Breast epithelium (tissue), 4 donors: ENCODE measurements at regions not wholly inside any gene's neighbourhood (a gene's known extent, or its start where the extent isn't known, plus 50 kb on each side); places are given as distances from the start of the nearest gene placed in this dataset.

Source experiments
- DNase-seq, 2 donors: peaks; one replicate each; pipeline ENCODE4 v3.0.0-alpha.2; 2019; ENCODE audit warnings: low spot score in 2 of 2
- H3K27ac ChIP-seq, 2 donors: fragments of 200-600 bp; sonication (generic) in 1 of 2; one replicate each; pipeline ENCODE4 v1.5.1; 2016 to 2019; ENCODE audit warnings: mild to moderate bottlenecking in 1 of 2
- H3K27me3 ChIP-seq, 2 donors: fragments of 200-600 bp; sonication (generic) in 1 of 2; one replicate each; pipeline versions ENCODE4 v1.5.1 to v1.6.0; 2017 to 2019; ENCODE audit warnings: control low read depth in 1 of 2, mild to moderate bottlenecking in 1 of 2
- H3K36me3 ChIP-seq: fragments of 200-600 bp; one replicate; pipeline ENCODE4 v1.5.1; 2019
- H3K4me1 ChIP-seq, 2 donors: fragments of 200-600 bp; sonication (generic); one replicate each; pipeline ENCODE4 v1.5.1; 2016 to 2019; ENCODE audit warnings: control low read depth in 1 of 2
- H3K4me3 ChIP-seq, 3 donors: fragments of 200-600 bp; sonication (generic); 1 replicate in 2 of 3; 2 replicates in 1 of 3; pipeline ENCODE4 v1.5.1; 2016 to 2019; ENCODE audit warnings: mild to moderate bottlenecking in 3 of 3, moderate library complexity in 2 of 3
- H3K9me3 ChIP-seq, 2 donors: fragments of 200-600 bp; sonication (generic) in 1 of 2; one replicate each; pipeline ENCODE4 v1.5.1; 2016 to 2019; ENCODE audit warnings: control low read depth in 1 of 2
- POLR2A ChIP-seq: fragments of 450-650 bp; IDR thresholded peaks from one replicate; pipeline ENCODE4 v1.6.1; 2016; ENCODE audit warnings: antibody characterized with exemption, mild to moderate bottlenecking, moderate library complexity
- POLR2AphosphoS5 ChIP-seq, 3 donors: sonication (generic); formaldehyde crosslinking; IDR thresholded peaks; one replicate each; pipeline ENCODE4 v1.6.1; 2017; ENCODE audit warnings: antibody characterized with exemption in 3 of 3
- intact Hi-C: fragments of 100-400 bp; cut with DNase I; formaldehyde crosslinking; loops from one replicate; pipeline ENCODE4 v1.15.1; 2023; ENCODE audit warnings: low total_unique reads
- TF ChIP-seq, protein P1 (sequence below), 3 donors: fragments of 450-650 bp; IDR thresholded peaks; one replicate each; pipeline ENCODE4 v1.5.1; 2016 to 2017; ENCODE audit warnings: antibody characterized with exemption in 3 of 3, mild to moderate bottlenecking in 3 of 3, moderate library complexity in 3 of 3

DNA sequence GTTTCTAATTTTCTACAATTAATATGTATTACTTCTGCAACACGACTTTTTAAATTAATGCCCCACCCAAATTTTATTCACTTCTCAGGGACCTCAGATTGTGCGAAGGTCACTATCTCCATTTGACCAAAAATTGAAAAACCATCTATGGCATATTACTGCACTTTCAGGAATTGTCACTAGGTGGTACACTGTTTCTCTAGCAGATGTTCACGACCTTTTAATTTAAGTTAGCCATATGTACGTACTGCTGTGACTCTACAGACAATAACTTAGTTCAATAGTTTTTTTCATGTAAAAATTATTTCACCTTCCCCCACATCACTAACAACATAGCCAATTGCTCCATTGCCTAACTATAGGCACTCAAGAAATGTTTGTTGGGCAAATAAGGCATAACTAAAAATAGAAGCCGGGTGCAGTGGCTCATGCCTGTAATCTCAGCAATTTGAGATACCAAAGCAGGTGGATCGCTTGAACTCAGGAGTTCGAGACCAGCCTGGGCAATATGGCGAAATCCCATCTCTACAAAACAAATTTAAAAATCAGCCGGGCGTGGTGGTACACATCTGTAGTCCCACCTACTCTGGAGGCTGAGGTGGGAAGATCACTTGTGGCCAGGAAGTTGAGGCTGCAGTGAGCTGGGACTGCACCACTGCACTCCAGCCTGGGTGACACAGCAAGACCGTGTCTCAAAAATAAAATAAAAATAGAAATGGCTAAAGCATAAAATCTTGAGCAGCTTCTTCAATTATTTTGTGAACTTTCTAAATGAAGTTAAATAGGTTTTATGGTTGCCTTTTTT lies 75.7 kb upstream of the PKN2 start:
- intact Hi-C loops: no loop called here
- TF ChIP-seq, protein P1, sequence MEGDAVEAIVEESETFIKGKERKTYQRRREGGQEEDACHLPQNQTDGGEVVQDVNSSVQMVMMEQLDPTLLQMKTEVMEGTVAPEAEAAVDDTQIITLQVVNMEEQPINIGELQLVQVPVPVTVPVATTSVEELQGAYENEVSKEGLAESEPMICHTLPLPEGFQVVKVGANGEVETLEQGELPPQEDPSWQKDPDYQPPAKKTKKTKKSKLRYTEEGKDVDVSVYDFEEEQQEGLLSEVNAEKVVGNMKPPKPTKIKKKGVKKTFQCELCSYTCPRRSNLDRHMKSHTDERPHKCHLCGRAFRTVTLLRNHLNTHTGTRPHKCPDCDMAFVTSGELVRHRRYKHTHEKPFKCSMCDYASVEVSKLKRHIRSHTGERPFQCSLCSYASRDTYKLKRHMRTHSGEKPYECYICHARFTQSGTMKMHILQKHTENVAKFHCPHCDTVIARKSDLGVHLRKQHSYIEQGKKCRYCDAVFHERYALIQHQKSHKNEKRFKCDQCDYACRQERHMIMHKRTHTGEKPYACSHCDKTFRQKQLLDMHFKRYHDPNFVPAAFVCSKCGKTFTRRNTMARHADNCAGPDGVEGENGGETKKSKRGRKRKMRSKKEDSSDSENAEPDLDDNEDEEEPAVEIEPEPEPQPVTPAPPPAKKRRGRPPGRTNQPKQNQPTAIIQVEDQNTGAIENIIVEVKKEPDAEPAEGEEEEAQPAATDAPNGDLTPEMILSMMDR (IDR thresholded peaks at IDR 0.05): peak in 1 of 3 donors; percentile 15
- TF ChIP-seq POLR2AphosphoS5 (IDR thresholded peaks at IDR 0.05): no peak
- TF ChIP-seq POLR2A: no peak
- no peak overlapping the region for H3K27ac ChIP-seq
- no peak overlapping the region for H3K4me3 ChIP-seq
- H3K4me1 ChIP-seq: no peaks in the 10 kb centered on the region
- H3K27me3 ChIP-seq: no peaks in the 10 kb centered on the region
- no peaks in the 10 kb centered on the region for H3K36me3 ChIP-seq
- no peaks in the 10 kb centered on the region for H3K9me3 ChIP-seq
- DNase-seq: no peak

DNA sequence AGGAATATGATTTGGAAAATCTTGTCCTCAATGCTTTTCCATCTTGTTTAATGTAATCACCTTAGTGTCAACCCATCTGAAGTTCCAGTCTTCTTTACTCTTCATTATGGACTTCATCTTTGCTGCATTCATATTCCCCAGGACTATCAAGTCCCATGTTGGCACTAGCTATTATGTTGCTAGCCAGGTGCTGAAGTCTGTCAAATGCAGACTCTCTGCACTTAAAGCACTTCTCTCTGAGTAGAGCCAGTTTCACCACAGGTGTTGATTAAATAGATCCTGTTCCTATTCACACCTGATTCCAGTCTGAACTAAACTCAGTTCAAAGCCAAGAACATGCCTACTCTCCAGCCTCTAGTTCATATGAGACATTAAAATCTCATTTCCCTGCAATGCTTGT lies 75.0 kb upstream of the PKN2 start:
- TF ChIP-seq, protein P1 (IDR thresholded peaks at IDR 0.05): no peak
- TF ChIP-seq POLR2AphosphoS5 (IDR thresholded peaks at IDR 0.05): no peak
- no peak for TF ChIP-seq POLR2A
- no peaks in the 10 kb centered on the region for H3K4me1 ChIP-seq
- no peaks in the 10 kb centered on the region for H3K36me3 ChIP-seq

DNA sequence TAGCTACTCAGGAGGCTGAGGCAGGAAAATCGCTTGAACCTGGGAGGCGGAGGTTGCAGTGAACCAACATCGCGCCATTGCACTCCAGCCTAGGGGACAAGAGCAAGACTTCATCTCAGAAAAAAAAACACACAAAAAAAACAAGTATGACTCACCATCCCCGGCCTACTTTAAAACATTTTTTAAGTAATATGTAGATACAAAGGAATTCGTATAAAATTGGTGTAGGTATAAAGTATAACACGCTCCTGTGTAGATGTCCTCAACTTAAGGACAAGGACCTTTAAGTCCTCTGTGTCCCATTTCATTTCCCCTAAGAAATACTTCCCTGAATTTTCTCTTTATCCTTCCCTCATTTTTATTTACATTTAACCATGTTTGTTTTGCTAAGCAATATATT lies 73.4 kb upstream of the PKN2 start:
- Histone ChIP-seq H3K36me3 (no peaks in the 10 kb centered on the region), H3K27ac (no peak overlapping the region), H3K27me3 (no peaks in the 10 kb centered on the region), H3K9me3 (no peaks in the 10 kb centered on the region), H3K4me1 (no peaks in the 10 kb centered on the region), H3K4me3 (no peak overlapping the region)
- intact Hi-C loops: no loop called here
- TF ChIP-seq POLR2AphosphoS5 (IDR thresholded peaks at IDR 0.05) (no peak), POLR2A (no peak)
- TF ChIP-seq, protein P1 (IDR thresholded peaks at IDR 0.05): no peak
- DNase-seq: no peak

More for the DNA sequence above, 75.0 kb upstream of the PKN2 start:
- intact Hi-C loops: no loop called here
- Histone ChIP-seq H3K9me3 (no peaks in the 10 kb centered on the region), H3K27ac (no peak overlapping the region), H3K27me3 (no peaks in the 10 kb centered on the region), H3K4me3 (no peak overlapping the region)
- no peak for DNase-seq

DNA sequence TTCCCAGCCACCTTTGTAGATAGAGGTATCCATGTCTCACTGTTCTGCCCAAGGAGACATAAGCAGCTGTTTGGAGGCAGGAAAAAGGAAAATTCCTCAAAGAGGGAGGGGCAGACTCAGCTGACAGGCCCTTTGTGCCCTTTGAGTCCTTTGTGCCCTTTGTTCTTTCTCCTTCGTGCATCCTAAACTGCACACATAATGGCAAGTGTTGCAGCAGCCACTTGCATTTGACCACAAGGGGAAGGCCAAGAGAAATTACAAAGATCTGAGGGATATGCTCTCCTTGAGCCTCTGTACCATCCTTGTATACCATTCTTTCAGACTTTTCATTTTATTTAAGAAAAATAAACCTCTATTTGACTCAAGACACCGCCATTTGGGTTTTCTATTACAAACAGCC lies 71.8 kb upstream of the PKN2 start:
- no peaks in the 10 kb centered on the region for H3K27me3 ChIP-seq
- TF ChIP-seq, protein P1 (IDR thresholded peaks at IDR 0.05): no peak
- no peak for TF ChIP-seq POLR2A
- no peak for TF ChIP-seq POLR2AphosphoS5 (IDR thresholded peaks at IDR 0.05)
- H3K4me1 ChIP-seq: no peaks in the 10 kb centered on the region
- intact Hi-C loops: no loop called here
- DNase-seq: no peak
- no peak overlapping the region for H3K27ac ChIP-seq
- H3K36me3 ChIP-seq: no peaks in the 10 kb centered on the region
- no peaks in the 10 kb centered on the region for H3K9me3 ChIP-seq
- H3K4me3 ChIP-seq: no peak overlapping the region

DNA sequence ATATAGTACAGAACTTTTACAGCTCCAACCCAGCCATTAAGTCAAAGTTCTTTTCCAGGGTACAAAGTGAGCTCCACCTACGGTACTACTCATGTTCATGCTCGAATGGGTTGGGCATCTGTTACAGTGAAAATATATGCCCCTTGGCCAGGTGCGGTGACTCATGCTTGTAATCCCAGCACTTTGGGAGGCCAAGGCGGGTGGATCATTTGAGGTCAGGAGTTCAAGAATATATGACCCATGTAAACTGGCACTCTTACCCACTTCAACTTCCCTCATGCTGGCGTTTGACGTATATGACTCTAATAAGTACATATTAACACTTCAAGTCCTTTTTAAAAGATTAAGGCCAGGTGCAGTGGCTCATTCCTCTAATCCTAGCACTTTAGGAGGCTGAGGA lies 71.3 kb upstream of the PKN2 start:
- peaks cover 1 to 2% of the 10 kb centered on the region in 2 donors for H3K9me3 ChIP-seq
- no peaks in the 10 kb centered on the region for H3K4me1 ChIP-seq
- intact Hi-C loops: no loop called here
- no peak overlapping the region for H3K4me3 ChIP-seq
- no peak for TF ChIP-seq POLR2A
- TF ChIP-seq, protein P1 (IDR thresholded peaks at IDR 0.05): no peak
- TF ChIP-seq POLR2AphosphoS5 (IDR thresholded peaks at IDR 0.05): no peak
- DNase-seq: no peak
- no peak overlapping the region for H3K27ac ChIP-seq
- H3K27me3 ChIP-seq: no peaks in the 10 kb centered on the region
- H3K36me3 ChIP-seq: no peaks in the 10 kb centered on the region
